HG03457 (cell line): ENCODE measurements at regions not wholly inside any gene's neighbourhood (a gene's known extent, or its start where the extent isn't known, plus 50 kb on each side); places are given as distances from the start of the nearest gene placed in this dataset.
"Not testable (repeated sequence)": the region's sequence is repeated elsewhere in the genome, so short reads cannot be mapped to it uniquely, and the experiment has no call there.

ENCODE experiments used
- ATAC-seq: cut with Tn5 transposase; IDR thresholded peaks from one replicate; pipeline ENCODE4 v1.9.1; 2021; ENCODE audit warnings: moderate number of reproducible peaks; ENCODE audit not compliant: unreplicated experiment

DNA sequence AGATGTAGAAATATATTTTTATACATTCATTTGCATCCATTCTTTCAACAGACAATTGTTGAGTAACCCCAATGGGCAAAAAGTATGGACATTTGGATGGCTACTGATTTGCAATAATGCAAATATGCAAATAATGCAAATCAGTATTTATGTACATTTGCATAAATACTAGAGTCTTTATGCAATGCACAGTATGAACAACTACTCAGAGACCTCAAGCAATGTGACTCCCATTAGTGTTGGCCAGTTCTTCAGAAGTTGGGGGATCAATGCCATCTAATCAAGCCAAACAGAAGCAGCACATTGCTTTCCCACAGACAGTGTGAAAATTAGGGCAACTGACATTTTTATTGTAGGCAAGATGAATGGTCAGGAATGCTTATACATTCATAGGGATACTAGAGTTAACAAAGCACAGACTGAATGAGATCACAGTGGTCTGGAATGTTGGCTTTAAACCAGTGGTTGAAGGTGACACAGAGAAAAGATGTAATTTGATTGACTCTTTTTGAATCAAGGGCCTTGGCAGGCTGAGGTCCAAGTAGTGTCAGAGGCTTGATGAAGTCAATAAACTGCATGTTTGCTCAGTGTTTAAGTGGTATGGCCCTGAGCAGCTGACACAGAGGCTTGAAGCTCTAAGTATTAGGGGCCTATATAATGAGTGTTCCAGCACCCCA, 256.6 kb downstream of the CTH start:
- no peak for ATAC-seq

DNA sequence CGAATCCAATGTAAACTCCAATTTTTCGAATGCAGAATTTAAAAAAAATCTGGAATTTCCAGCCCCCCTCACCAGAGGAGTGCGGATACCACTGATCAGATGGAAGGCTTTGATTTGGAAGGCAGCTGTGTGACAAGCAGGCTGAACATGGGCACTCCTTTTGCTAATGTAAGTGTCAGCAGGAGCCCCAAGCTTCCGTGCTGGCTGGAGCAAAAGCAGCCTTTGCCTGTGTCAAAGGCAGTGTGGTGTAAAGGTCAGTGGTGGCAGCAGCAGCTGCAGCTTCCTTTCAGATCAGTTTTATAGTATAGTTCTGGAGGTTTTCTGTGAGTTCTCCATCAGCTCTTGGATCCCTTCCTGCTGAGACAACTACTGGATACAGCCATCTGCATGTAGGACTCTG, 259.9 kb downstream of the CTH start:
- no peak for ATAC-seq

- ATAC-seq: no peak
These were observed 261.4 kb downstream of the CTH start for GRCh38 chr1:70672442-70672888.

GRCh38 chr1:70674941-70675685, 264.0 kb downstream of the CTH start:
- no peak for ATAC-seq

DNA sequence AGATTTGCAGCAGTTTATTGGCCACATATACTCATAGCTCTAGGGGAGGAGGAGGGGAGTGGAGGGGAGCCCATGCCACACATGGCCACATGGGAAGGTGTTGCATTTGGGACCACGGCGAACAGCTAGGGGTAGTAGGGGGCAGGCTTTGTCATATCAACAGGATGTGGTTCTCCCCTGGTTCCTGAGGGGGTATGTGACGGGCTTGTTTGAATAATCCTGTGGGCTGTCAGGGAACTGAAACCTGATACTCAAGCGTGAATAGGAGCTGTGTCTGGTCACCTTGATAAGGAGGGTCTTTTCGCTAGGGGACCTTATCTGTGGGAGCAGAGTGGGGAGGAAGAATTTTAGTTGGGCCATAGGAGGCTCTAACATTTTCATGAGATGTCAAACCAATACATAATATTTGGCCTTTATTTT, 264.7 kb downstream of the CTH start:
- ATAC-seq: peak; percentile 79

- peak; percentile 100 for ATAC-seq
These were observed 274.5 kb downstream of the CTH start for GRCh38 chr1:70685300-70686286.

DNA sequence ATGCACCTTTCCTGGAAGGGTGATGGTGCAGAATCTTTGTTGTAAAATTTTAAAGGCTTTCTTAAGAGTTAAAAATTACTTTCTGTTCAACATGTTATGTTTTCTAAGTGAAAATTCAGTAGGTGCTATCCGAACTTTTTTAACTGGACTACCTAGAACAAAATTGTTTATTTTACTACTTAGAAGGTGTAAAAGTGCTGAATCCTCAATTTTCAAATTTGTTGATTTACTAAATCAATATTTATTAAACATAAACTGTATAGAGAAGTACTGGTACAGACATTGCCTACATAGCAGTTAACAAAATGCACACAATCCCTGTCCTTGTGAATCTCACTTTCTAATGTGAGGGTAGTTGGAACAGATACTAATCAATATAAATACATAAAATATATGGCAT, 277.5 kb downstream of the CTH start:
- no peak for ATAC-seq

DNA sequence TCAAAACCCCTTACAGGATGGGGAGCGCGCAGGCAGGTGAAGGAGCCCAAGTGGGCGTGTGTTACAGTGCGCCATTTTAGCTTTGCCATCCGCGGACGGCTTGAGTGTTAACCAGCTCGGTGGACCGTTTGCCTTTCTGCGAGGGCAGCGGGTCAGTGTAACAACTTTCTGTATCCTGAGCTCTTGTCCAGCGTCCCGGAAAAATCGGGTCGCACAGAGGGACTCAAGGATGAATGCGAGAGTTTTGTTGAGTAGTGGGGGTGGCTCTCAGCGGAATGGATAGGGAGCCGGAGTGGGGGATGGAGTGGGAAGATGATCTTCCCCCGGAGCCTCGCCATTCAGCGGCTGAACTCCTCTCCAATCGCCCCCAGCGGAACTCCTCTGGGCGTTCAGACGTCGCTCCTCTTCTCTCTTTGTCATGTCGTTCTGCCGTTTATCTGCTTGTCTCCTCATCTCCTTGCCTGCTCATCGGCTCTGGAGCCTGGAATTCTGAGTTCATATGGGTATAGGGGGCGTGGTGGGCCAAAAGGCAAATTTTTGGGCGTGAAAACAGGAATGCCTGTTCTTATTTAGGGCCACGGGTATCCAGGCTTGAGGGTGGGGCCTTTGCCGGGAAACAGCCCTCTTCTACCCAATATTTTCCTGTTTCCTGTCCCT, 295.4 kb downstream of the CTH start:
- no peak for ATAC-seq

- ATAC-seq: no peak
These were observed 296.1 kb downstream of the CTH start for GRCh38 chr1:70707214-70707613.

GRCh38 chr1:70714149-70714548, 303.1 kb downstream of the CTH start:
- ATAC-seq: no peak

DNA sequence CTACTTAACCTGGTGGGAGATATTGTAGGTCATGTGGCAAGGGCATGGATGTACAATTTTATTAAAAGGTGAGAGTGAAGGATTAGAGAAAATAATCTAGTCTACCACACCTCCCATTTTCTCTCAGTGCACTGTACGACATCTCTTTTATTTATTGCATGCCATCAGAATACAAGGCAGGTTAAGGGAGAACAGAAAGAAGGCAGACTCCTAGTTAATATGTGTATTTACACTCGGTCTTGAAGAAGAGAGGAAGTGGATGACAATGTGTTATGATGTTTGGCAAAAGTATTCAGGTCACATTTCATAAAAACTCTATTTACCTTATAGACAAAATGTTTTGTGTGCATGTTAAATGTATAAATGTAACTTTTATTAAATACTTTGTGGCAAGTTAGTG, 306.1 kb downstream of the CTH start:
- no peak for ATAC-seq

GRCh38 chr1:70717656-70718055, 306.6 kb downstream of the CTH start:
- no peak for ATAC-seq

GRCh38 chr1:70718086-70718630, 307.1 kb downstream of the CTH start:
- no peak for ATAC-seq

- ATAC-seq: no peak
These were observed 308.1 kb downstream of the CTH start for GRCh38 chr1:70719154-70719553.

DNA sequence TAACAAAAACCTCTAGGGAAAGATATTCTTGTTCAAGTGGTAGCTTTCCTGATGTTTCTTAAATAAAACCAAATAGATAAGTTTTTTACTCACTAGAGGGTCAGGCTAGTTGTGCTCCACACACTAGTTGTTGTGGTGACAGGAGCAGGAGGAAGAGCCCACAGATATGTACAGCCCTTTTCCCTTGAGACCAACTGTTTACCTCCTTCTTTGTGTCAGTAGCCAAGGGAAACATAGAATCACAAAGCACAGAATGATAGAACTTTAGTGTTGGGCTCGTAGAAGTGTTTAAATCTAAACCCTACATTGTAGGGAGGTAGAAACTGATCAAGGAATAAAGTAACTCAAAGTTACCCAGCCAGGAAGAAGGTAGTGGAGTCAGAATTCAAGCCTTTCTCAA, 309.0 kb downstream of the CTH start:
- no peak for ATAC-seq

GRCh38 chr1:70720521-70720920, 309.5 kb downstream of the CTH start:
- no peak for ATAC-seq

DNA sequence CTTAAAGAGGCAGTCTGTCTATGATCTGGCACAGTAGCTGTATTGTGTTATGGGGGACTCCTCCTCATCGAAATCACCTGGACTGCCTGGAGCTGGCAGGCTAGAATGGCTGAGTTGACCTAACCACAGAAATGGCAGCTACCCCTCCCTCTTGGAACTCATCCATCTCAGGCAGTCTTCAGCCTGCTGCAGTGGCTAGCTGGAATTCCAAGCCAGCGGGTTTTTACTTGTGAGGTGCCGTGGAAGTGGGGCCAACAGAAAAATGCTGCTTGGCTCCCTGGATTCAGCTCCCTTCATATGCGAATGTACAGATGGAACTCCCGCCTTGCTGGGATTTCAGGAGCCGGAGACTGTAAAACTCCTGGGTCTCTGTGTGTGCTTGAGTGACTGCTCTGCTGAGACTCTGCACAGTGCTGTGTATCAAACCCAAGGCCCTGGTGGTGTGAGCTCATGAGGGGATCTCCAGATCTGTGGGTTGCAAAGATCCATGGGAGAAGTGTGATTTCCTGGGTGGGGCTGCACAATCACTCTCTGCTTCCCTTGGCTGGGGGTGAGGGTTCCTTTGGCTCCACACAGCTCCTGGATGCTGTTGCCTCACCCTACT, 316.9 kb downstream of the CTH start:
- ATAC-seq: no peak

GRCh38 chr1:70736518-70736917, 311.1 kb downstream of the PTGER3 start:
- not testable (repeated sequence) for ATAC-seq

DNA sequence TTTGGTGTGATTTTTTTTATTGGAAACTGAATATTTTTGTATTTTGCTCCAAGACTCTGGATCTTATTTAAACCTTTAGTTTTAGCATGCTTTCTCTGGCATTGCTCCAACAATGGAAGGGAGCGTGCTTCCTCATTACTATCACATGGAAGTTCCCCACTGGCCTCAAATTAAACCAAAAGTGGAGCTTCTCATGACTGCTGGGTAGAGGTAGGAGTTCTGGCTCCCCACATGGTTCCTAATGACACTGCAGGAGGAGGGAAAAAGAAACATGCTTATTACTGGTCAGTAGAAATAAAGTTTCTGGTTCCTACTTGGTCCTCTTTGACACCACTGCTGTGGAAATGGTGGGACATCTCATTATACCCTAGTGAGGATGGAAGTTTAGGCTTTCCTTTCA, 310.5 kb downstream of the PTGER3 start:
- no peak for ATAC-seq

DNA sequence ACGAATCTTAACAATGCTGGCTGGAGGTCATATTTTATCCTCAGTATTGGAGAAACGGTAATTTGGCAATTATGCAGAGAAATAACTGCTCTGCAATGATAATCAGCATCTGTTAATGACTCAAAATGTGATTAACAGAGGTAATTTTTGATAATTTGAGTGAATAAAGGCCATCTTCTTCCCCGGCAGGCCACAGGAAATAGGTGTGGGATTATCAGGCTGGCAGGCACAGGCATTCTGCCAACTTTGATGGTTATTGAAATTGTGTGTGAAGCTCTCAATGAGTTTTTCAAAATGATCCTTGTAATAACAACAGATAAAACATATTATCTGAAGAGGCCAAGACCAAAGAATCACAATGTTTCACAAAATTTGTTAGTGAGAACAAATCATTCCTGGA, 309.0 kb downstream of the PTGER3 start:
- no peak for ATAC-seq
